Activated B cell treated with CpG ODN at 0.5 μM for 24 hours (primary cell): ENCODE measurements at regions not wholly inside any gene's neighbourhood (a gene's known extent, or its start where the extent isn't known, plus 50 kb on each side); places are given as distances from the start of the nearest gene placed in this dataset.

Experiments used
- ATAC-seq: fragments of 200-7000 bp; cut with Tn5 transposase; one replicate; pipeline ENCODE4 v1.10.0; 2021; ENCODE audit warnings: low read depth, mild to moderate bottlenecking, moderate library complexity
- CTCF ChIA-PET: fragments of 350-600 bp; sonication (Branson Sonifier 250); formaldehyde crosslinking; loops from one replicate; lab custom pipeline; 2021; ENCODE audit warnings: antibody characterized with exemption; lab: Charles Lee
- POLR2A ChIA-PET: fragments of 350-600 bp; sonication (Branson Sonifier 250); formaldehyde crosslinking; loops from one replicate; lab custom pipeline; 2021; ENCODE audit warnings: antibody characterized with exemption; lab: Charles Lee
- DNase-seq: peaks from one replicate; pipeline ENCODE4 v3.0.0; 2022
- H3K27ac Mint-ChIP-seq: one replicate; pipeline ENCODE4 v1.8.0; 2020; ENCODE audit warnings: mixed read lengths
- H3K27me3 Mint-ChIP-seq: one replicate; pipeline ENCODE4 v1.8.0; 2021; ENCODE audit warnings: mixed read lengths
- H3K36me3 Mint-ChIP-seq: one replicate; pipeline ENCODE4 v1.8.0; 2021; ENCODE audit warnings: low read depth, mixed read lengths
- H3K4me1 Mint-ChIP-seq: one replicate; pipeline ENCODE4 v1.8.0; 2021; ENCODE audit warnings: mixed read lengths
- H3K4me3 Mint-ChIP-seq: one replicate; pipeline ENCODE4 v1.8.0; 2020; ENCODE audit warnings: mild to moderate bottlenecking, mixed read lengths
- H3K9me3 Mint-ChIP-seq: one replicate; pipeline ENCODE4 v1.8.0; 2020; ENCODE audit warnings: mixed read lengths
- intact Hi-C: fragments of 100-400 bp; cut with micrococcal nuclease; formaldehyde crosslinking; loops from one replicate; pipeline ENCODE4 v1.15.1; 2024
- TF ChIP-seq, protein P1 (sequence below): fragments of 200-600 bp; IDR thresholded peaks from one replicate; pipeline ENCODE4 v1.8.0; 2022; ENCODE audit warnings: antibody characterized with exemption, mild to moderate bottlenecking

DNA sequence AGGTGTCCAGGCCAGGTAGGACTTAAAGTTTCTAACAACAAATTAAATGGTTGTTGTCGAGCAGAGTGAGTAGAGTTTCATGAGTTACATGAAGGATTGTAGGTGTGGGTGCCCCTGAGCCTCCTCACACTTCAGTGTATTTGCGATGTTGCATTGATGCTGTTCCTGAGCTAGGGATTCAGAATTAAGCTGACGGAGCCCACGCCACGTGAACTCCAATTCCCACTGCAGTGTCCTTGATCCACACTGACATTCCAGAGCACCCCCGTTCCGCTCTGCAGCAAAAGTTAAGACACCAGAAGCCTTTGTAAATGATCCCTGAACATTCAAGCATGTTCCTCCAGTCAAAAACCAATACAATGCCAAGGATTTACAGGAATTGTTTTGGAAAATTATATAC, 78.8 kb upstream of the SEC61G start:
- intact Hi-C loops: no loop called here

DNA sequence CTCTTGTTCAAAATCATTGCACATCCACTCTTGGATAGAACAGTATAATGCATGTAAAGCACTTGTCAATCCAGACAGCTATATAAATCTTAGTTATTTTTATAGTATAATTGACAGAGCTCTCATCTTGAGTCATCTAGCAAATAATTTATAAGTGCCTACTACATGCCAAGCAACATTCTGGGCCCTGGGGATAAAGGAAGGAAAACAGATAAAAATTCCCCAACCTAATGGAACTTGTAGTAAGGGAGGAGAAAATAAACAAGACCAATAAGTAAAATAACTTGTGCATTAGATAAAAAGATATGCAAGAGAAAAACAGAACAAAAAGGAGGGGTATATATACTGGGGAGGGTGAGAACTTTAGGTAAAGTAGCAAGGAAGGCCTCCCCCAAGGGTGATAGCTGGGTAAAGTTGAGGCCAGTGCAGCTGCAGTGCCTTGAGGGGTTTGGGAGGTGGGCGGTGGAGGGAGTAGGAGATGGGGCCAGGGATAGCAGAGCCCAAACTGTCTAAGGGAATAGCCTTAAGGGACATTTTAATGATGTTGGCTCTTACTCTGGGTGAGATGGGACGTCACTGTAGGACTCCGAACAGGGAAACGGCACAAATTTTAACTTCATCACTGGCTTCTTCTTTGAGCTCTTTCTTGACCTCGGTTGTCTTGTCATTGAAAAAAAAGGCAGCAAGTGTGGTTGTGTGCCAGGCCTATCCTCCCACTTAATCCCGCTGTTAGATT, 79.3 kb upstream of the SEC61G start:
- no peaks in the 10 kb centered on the region for H3K9me3 Mint-ChIP-seq
- H3K4me1 Mint-ChIP-seq: no peaks in the 10 kb centered on the region
- no peak overlapping the region for H3K27ac Mint-ChIP-seq
- H3K36me3 Mint-ChIP-seq: no peaks in the 10 kb centered on the region
- ATAC-seq: no peak
- intact Hi-C loops: no loop called here
- peaks cover 2% of the 10 kb centered on the region for H3K27me3 Mint-ChIP-seq
- ChIA-PET CTCF (no interaction called here), POLR2A (no interaction called here)
- DNase-seq: no peak
- H3K4me3 Mint-ChIP-seq: no peak overlapping the region
- TF ChIP-seq, protein P1, sequence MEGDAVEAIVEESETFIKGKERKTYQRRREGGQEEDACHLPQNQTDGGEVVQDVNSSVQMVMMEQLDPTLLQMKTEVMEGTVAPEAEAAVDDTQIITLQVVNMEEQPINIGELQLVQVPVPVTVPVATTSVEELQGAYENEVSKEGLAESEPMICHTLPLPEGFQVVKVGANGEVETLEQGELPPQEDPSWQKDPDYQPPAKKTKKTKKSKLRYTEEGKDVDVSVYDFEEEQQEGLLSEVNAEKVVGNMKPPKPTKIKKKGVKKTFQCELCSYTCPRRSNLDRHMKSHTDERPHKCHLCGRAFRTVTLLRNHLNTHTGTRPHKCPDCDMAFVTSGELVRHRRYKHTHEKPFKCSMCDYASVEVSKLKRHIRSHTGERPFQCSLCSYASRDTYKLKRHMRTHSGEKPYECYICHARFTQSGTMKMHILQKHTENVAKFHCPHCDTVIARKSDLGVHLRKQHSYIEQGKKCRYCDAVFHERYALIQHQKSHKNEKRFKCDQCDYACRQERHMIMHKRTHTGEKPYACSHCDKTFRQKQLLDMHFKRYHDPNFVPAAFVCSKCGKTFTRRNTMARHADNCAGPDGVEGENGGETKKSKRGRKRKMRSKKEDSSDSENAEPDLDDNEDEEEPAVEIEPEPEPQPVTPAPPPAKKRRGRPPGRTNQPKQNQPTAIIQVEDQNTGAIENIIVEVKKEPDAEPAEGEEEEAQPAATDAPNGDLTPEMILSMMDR: no peak

More for the DNA sequence above, 78.8 kb upstream of the SEC61G start:
- Mint-ChIP-seq H3K27me3 (peaks cover 2% of the 10 kb centered on the region), H3K27ac (no peak overlapping the region), H3K36me3 (no peaks in the 10 kb centered on the region), H3K4me3 (no peak overlapping the region), H3K9me3 (no peaks in the 10 kb centered on the region), H3K4me1 (no peaks in the 10 kb centered on the region)
- TF ChIP-seq, protein P1: no peak
- ATAC-seq: no peak
- CTCF ChIA-PET: no interaction called here
- POLR2A ChIA-PET: no interaction called here
- no peak for DNase-seq

DNA sequence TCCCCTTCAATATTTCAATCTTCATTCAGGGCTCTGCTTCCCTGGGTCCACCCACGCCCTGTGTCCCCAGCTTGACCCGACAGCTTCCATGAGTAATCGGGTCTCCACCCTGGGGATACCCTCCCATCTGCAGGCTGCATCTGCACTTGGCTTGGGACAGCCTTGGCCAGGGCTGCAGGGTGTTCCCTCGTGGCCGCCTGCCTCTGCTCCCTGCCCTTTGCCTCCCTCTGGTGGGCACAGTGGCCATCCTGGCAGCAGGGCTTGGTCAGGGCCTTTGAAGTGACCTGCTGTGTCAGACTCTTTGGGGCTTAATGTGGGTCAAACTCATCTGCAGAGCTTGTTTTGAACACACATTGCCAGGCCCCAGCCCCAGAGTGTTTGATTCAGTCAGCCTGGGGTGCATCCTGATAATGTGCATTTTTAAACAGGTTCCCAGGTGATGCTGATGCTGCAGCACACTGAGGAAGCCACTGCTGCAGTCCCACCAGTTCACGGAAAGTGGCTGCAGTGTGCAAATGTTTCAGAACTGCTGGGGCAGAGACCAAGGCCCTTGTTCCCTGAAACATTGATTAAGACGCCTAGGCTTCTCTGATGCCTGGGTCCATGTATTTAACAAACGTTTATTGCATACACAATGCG, 80.7 kb upstream of the SEC61G start:
- TF ChIP-seq, protein P1: no peak
- CTCF ChIA-PET: no interaction called here
- DNase-seq (no peak), ATAC-seq (no peak)
- H3K27me3 Mint-ChIP-seq: peaks cover 3% of the 10 kb centered on the region
- POLR2A ChIA-PET: no interaction called here
- H3K9me3 Mint-ChIP-seq: no peaks in the 10 kb centered on the region
- no peak overlapping the region for H3K27ac Mint-ChIP-seq
- no peaks in the 10 kb centered on the region for H3K4me1 Mint-ChIP-seq
- no peak overlapping the region for H3K4me3 Mint-ChIP-seq
- no peaks in the 10 kb centered on the region for H3K36me3 Mint-ChIP-seq
- intact Hi-C loops: no loop called here

DNA sequence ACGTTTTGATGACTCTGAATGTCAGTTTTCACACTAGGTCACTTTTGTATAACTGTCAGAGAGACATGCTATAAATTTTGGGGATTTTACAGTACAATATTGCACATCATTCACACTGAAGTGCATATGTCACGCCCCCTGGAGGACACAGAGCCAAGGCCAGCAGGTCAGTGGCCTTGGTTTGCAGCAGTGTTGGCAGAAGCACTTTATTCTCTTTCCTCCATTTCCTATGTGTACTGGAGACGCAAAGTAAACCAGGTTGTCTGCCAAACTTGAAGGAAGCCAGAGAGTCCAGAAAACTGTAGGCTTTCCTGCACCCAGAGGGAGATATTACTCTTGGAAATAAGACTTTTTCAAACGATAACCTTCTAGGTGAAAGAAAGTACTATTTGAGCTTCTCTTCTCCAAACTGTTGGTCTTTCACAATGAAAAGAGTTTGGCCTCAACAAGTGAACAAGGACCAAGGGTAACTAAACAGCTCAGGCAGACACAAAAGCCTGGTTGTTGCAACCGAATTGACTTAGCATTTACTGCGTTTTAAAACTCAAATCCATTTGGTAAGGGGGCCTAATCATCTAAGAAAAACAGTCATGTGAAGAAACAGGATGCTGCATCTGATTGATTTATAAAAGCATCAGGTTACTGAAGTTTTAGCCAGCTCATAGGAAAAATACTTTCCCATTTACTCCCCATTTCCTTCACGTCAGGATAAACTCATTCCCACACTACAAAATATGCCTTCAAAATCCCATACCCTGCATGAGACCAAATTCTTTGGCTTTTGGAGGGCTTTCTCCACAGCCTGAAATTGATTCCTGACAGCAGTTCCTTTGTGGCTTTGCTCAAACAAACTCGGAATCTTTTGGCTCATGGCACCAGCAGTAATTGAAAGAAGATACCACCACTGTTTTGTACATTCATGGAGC, 83.0 kb upstream of the SEC61G start:
- no peak for DNase-seq
- intact Hi-C loops: no loop called here

More for the DNA sequence above, 83.0 kb upstream of the SEC61G start:
- Mint-ChIP-seq H3K4me3 (no peak overlapping the region), H3K9me3 (no peaks in the 10 kb centered on the region), H3K36me3 (no peaks in the 10 kb centered on the region), H3K27ac (no peak overlapping the region), H3K4me1 (no peaks in the 10 kb centered on the region), H3K27me3 (peaks cover 3% of the 10 kb centered on the region)
- ChIA-PET POLR2A (no interaction called here), CTCF (no interaction called here)
- ATAC-seq: no peak
- TF ChIP-seq, protein P1: no peak
